ENCODE measurements at regions not wholly inside any gene's neighbourhood (a gene's known extent, or its start where the extent isn't known, plus 50 kb on each side); places are given as distances from the start of the nearest gene placed in this dataset.

GRCh38 chr20:62527781-62528180 lies 52.0 kb upstream of the GATA5 start:
- Mint-ChIP-seq H3K4me1 (peaks cover 14% of the 10 kb centered on the region), H3K9me3 (ENCODE audit: low read depth) (no peaks in the 10 kb centered on the region), H3K36me3 (no peaks in the 10 kb centered on the region), H3K4me3 (no peak overlapping the region), H3K27ac (no peak overlapping the region), H3K27me3 (peaks cover 27% of the 10 kb centered on the region)
- ATAC-seq: no peak
- no peak for DNase-seq
- CTCF ChIA-PET: no interaction called here

DNA sequence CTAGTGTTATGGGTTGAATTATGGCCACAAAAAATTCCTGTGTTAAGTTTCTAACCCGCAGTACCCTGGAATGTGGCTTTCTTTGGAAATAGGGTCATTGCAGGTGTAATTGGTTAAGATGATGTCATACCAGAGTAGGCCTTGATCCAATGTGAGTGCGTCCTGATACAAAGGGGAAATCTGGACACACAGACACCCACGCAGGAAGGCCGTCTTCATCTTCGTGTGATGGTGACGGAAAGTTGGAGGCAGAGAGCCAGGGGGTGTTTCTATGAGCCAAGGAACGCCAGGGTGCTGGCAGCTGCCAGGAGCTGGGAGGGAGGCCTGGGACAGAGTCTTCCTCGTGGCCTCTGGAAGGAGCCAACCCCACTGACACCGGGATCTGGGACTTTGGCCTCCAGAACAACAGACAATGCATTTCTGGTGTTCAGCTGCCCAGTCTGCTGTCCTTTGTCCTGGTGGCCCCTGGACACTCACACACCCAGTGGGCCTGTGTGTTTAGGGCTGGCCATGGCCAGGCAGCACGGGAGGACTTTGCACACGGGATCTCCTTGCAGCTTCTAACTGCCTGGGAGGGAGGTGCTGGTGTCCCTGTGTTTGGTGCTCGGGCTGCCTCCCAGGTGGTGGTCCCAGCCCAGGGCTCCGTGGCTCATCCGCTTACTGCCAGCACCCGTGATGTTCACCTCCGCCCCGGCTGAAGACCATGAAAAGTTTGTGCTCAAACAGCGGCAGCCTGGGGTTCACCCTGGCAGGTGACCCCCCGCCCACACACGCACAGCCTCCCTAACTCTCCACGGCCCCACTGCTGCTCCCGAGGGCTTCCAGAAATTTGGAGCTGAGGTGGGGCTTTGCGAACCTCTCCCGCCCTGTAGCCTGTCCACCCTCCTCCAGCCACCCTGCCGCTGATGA lies 53.4 kb upstream of the GATA5 start:
- DNase-seq (no peak), ATAC-seq (no peak)
- Mint-ChIP-seq H3K27ac (no peak overlapping the region), H3K4me3 (no peak overlapping the region), H3K4me1 (peaks cover 4% of the 10 kb centered on the region), H3K27me3 (peaks cover 13% of the 10 kb centered on the region), H3K36me3 (no peaks in the 10 kb centered on the region), H3K9me3 (ENCODE audit: low read depth) (no peaks in the 10 kb centered on the region)
- CTCF ChIA-PET: no interaction called here

- DNase-seq (no peak), ATAC-seq (no peak)
- Mint-ChIP-seq H3K9me3 (ENCODE audit: low read depth) (no peaks in the 10 kb centered on the region), H3K27me3 (peaks cover 8% of the 10 kb centered on the region), H3K4me3 (no peak overlapping the region), H3K36me3 (no peaks in the 10 kb centered on the region), H3K4me1 (no peaks in the 10 kb centered on the region), H3K27ac (no peak overlapping the region)
- CTCF ChIA-PET: interaction anchor here (0.8 kb wide), 1 partner anchor 87 kb away, joined by 3 read pairs; no protein-coding TSS in a partner anchor
Measured at GRCh38 chr20:62529896-62530642, 54.3 kb upstream of the GATA5 start.

DNA sequence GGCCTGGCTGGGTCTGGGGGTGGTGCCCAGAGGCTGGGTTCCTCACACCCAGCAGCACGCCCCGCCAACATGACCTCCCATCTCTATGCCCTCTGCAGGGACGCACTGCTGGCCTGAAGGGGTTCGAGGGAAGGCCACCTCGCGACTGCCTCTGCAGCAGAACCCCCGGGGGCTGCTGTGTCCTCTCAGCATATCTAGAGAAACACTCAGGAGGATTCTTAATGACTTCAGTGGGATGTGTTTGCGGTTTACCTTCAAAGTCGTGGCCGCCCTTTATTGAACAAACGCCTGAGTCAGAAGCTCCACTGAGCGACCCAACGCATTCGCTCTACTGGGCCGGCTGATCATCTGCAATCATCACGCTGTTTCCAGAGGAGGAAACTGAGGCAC lies 54.8 kb upstream of the GATA5 start:
- DNase-seq (no peak), ATAC-seq (no peak)
- Mint-ChIP-seq H3K4me1 (no peaks in the 10 kb centered on the region), H3K9me3 (ENCODE audit: low read depth) (no peaks in the 10 kb centered on the region), H3K4me3 (no peak overlapping the region), H3K36me3 (no peaks in the 10 kb centered on the region), H3K27me3 (peaks cover 6% of the 10 kb centered on the region), H3K27ac (no peak overlapping the region)
- CTCF ChIA-PET: interaction anchor here (0.8 kb wide), 1 partner anchor 86 kb away, joined by 3 read pairs; no protein-coding TSS in a partner anchor

- no peak for ATAC-seq
- CTCF ChIA-PET: interaction anchor here (0.8 to 0.9 kb wide), 2 partner anchors 85 to 86 kb away, joined by 3 read pairs; no protein-coding TSS in a partner anchor
- peaks cover 2% of the 10 kb centered on the region for H3K27me3 Mint-ChIP-seq
Measured at GRCh38 chr20:62531046-62531838, 55.4 kb upstream of the GATA5 start.

DNA sequence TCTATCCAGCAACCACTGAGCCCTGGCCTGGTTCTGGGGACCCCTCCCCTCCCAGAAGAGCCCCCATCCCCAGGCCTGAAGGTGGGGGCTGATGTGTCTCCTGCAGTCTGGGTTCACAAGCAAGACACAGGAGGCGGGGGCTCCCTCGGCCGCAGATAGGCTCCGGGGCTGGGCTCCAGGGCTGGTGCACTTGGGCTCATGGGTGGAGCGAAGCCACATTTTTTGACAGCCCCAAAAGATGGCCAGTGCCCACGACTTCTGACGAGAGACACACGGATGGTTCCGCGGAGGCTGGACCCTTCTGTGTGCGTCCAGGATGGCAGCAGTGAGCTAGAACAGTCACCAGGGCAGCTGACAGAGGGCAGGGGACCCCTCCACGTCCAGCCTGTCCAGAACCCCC lies 57.1 kb upstream of the GATA5 start:
- H3K27me3 Mint-ChIP-seq: no peaks in the 10 kb centered on the region

More at GRCh38 chr20:62531046-62531838, 55.4 kb upstream of the GATA5 start:
- H3K9me3 Mint-ChIP-seq (ENCODE audit: low read depth): no peaks in the 10 kb centered on the region
- H3K4me1 Mint-ChIP-seq: no peaks in the 10 kb centered on the region
- H3K27ac Mint-ChIP-seq: no peak overlapping the region
- no peak overlapping the region for H3K4me3 Mint-ChIP-seq
- DNase-seq: no peak
- no peaks in the 10 kb centered on the region for H3K36me3 Mint-ChIP-seq

DNA sequence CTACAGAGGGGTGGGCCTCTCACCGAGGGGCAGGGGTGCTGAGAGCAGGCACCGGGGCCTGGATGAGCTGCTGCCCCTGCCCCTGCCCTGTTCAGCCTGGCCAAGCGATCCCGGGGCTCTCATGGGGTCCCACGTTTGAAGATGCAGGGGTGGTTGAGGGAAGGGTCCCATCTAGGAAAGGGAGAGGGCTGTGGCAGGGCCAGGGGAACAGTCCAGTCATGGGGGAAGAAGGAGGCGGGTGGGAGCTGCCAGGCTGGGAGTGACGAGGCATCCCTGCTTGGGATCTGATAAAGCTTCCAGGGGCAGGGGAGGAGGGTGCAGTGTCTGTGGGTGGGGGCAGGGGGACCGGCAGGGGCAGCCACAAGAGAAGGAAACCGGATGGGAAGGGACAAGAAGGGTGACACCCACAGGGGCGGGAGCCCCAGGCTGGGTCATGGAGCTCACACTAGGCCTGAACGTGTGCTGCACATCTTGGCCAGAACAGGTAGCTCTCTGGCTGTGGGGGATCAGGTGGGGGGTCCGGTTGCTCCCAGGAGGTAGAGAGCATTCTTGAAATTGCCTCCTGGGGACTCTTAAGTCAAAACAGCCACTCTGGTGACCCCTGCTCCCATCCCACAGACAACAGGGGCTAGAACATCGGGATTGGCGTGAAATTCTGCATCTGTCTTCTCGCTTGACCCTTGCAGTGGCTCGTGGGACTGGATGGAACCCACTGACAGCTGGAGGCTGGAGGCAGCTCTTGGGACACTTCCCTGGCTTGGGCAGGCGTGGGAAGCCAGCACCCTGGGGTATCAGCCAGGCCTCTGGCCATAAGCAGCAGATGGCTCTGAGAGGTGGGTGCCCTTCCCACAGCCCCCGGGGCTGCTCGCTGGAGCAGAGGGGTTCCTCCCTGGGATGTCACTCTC lies 58.0 kb upstream of the GATA5 start:
- H3K27ac Mint-ChIP-seq: no peak overlapping the region

More for the DNA sequence above, 57.1 kb upstream of the GATA5 start:
- DNase-seq (no peak), ATAC-seq (no peak)
- no peak overlapping the region for H3K27ac Mint-ChIP-seq
- H3K9me3 Mint-ChIP-seq (ENCODE audit: low read depth): no peaks in the 10 kb centered on the region
- CTCF ChIA-PET: no interaction called here
- H3K4me3 Mint-ChIP-seq: no peak overlapping the region
- no peaks in the 10 kb centered on the region for H3K4me1 Mint-ChIP-seq
- no peaks in the 10 kb centered on the region for H3K36me3 Mint-ChIP-seq

GRCh38 chr20:62534526-62535221 lies 58.9 kb upstream of the GATA5 start:
- CTCF ChIA-PET: no interaction called here
- ATAC-seq: no peak
- no peaks in the 10 kb centered on the region for H3K36me3 Mint-ChIP-seq

More for the DNA sequence above, 58.0 kb upstream of the GATA5 start:
- no peak for DNase-seq
- Mint-ChIP-seq H3K36me3 (no peaks in the 10 kb centered on the region), H3K4me1 (no peaks in the 10 kb centered on the region), H3K27me3 (no peaks in the 10 kb centered on the region), H3K4me3 (no peak overlapping the region), H3K9me3 (ENCODE audit: low read depth) (no peaks in the 10 kb centered on the region)
- ATAC-seq: no peak
- CTCF ChIA-PET: no interaction called here

DNA sequence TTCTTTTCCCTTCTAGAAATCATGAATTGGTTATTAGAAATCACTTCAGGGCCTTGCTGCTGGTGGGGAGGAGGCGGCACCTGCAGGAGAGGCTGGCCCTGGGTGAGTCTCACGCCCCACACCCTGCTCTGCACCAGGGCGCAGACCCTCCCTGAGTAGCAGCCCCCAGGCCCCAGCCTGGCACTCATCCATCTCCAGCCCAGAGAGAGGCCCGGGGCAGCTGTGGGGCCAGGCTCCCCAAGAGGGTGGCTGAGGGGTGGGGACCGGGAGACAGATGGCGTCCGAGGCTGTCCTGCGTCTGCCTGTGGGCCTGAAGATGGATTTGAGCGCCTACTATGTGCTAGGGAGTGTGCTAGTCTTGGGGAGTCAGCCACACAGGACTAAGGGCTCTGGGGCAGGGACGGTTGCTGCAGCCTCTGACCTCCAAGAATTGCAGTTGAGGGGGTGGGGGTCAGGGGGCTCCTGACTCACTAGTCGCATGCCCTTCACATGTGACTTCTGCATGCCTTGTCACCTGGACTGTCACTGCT lies 59.6 kb upstream of the GATA5 start:
- Mint-ChIP-seq H3K27me3 (no peaks in the 10 kb centered on the region), H3K36me3 (no peaks in the 10 kb centered on the region), H3K4me1 (no peaks in the 10 kb centered on the region), H3K27ac (no peak overlapping the region), H3K9me3 (ENCODE audit: low read depth) (no peaks in the 10 kb centered on the region), H3K4me3 (no peak overlapping the region)
- CTCF ChIA-PET: no interaction called here
- ATAC-seq (no peak), DNase-seq (no peak)

More at GRCh38 chr20:62534526-62535221, 58.9 kb upstream of the GATA5 start:
- H3K4me1 Mint-ChIP-seq: no peaks in the 10 kb centered on the region
- H3K27me3 Mint-ChIP-seq: no peaks in the 10 kb centered on the region
- DNase-seq: no peak
- no peak overlapping the region for H3K27ac Mint-ChIP-seq
- no peak overlapping the region for H3K4me3 Mint-ChIP-seq
- H3K9me3 Mint-ChIP-seq (ENCODE audit: low read depth): no peaks in the 10 kb centered on the region

- Mint-ChIP-seq H3K9me3 (ENCODE audit: low read depth) (no peaks in the 10 kb centered on the region), H3K27ac (no peak overlapping the region), H3K36me3 (no peaks in the 10 kb centered on the region), H3K4me1 (no peaks in the 10 kb centered on the region), H3K4me3 (no peak overlapping the region), H3K27me3 (no peaks in the 10 kb centered on the region)
- no peak for DNase-seq
- CTCF ChIA-PET: no interaction called here
- ATAC-seq: no peak
Measured at GRCh38 chr20:62535964-62536363, 60.2 kb upstream of the GATA5 start.

- Mint-ChIP-seq H3K36me3 (no peaks in the 10 kb centered on the region), H3K9me3 (ENCODE audit: low read depth) (no peaks in the 10 kb centered on the region), H3K4me1 (no peaks in the 10 kb centered on the region), H3K4me3 (no peak overlapping the region), H3K27ac (no peak overlapping the region), H3K27me3 (no peaks in the 10 kb centered on the region)
- no peak for ATAC-seq
- CTCF ChIA-PET: no interaction called here
- no peak for DNase-seq
Measured at GRCh38 chr20:62536871-62537401, 61.1 kb upstream of the GATA5 start.

All from activated CD8-positive, alpha-beta memory T cell treated with anti-CD3 and anti-CD28 coated beads, Interleukin-2, amount 10 ng/mL, durations not matched to agents 7 days and 5 days (primary cell).